G401.6 (cell line): ENCODE measurements at regions not wholly inside any gene's neighbourhood (a gene's known extent, or its start where the extent isn't known, plus 50 kb on each side); places are given as distances from the start of the nearest gene placed in this dataset.
"Not testable (repeated sequence)": the region's sequence is repeated elsewhere in the genome, so short reads cannot be mapped to it uniquely, and the experiment has no call there.

Experiments used
- FAIRE-seq: peaks from 2 replicates; lab custom pipeline; 2012; peaks lifted over from hg19 to GRCh38; lab: Jason Lieb, UNC

DNA sequence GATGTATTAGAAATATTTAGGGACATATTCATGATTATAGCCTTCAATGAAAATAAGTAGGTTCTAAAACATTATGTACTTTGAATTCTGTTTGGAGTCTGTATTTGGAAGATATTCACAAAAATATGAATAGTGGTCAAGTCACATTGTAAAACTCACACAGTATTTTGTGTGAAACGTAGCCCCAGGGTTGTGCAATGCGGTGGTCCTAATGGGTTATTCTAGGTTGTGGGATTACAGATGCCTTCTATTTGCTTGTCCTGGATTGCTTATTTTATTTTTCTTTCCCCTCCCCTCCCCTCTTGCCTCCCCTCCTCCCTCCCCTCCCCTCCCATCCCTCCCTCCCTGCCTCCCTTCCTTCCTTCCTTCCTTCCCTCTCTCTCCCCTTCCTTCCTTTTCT lies 93.7 kb upstream of the THUMPD2 start:
- FAIRE-seq: no peak

DNA sequence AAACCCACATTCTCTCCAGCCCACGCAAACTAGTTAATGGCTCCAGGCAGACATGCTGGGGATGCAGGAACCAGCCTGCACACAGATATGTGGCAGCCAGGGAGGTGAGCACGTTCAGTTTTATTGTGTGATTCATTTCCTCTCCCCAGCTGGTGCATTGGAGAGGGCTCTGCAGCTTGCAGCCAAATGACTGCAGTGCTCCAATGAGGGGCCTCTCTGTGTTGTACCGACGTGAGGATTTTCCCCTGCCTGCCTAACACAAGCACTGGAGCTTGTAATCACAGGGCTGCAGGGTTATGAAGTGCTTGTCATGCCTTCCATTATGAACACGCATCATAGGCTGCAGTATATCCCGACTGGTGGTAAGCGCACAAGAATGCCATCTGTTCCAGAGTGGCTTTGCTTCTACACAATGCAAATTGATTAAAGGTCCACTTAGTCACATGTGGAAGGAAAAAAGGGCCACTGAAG lies 92.3 kb upstream of the THUMPD2 start:
- no peak for FAIRE-seq

GRCh38 chr2:39870871-39871270 lies 91.8 kb upstream of the THUMPD2 start:
- FAIRE-seq: no peak

DNA sequence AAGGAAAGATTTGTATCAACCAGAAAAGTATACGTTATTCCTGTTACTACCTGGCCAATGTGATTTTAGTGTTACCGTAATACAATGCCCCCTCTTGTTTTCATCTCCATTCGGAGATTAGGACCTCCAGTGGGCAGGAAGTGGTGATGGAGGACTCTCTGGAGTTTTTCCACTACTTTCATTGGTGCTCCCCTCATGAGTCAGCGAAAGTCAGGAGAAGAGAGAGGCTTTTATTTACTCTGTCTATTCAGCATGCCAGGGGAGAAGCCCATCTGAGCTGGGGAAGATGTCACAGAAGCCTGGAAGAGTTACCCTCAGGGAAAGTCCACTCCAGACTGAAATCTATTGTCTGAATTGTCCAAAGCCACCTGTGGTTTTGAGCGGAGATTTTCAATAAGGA lies 88.2 kb upstream of the THUMPD2 start:
- no peak for FAIRE-seq

DNA sequence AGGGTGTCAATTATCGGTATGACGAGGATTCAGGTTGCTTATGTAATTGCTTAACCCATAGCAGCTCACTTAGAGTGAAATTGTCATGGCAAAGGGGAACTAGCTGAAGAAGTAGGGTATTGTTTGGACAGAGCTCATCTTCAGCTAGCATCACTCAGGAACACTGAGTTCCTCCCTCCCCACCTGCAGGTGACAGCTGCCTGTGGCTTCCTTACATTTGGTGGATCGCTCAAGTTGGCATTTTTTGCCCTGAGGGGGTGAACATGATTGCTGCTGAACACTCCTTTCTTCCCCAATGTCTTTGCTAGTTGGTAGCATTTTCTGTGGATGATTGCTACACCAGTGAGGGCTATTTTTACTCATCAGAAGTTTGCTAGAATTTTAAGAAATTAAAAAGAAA lies 86.7 kb upstream of the THUMPD2 start:
- no peak for FAIRE-seq

GRCh38 chr2:39863672-39864071 lies 84.6 kb upstream of the THUMPD2 start:
- FAIRE-seq: not testable (repeated sequence)

- no peak for FAIRE-seq
Observed at GRCh38 chr2:39860538-39860937, 81.5 kb upstream of the THUMPD2 start.

GRCh38 chr2:39858677-39859076 lies 79.6 kb upstream of the THUMPD2 start:
- FAIRE-seq: no peak

GRCh38 chr2:39855856-39856255 lies 76.8 kb upstream of the THUMPD2 start:
- no peak for FAIRE-seq

DNA sequence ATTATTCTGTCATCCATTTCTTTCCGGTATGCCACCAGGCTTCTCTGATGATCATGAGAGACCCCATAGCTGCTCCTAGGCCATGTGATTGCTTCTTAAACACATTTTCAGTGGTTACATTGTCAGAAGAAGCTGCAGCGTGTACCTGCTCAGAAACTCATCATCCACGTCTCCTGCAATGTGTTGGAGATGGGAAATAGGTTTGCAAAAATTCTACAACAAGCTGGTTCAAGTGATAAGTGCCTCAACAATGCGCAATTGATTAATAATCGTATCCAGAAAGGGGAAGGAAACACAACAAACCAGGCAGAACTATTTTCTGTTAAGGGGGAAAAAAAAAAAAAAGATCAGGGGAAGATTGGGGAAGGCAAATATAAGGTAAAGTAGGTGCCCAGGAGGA lies 75.7 kb upstream of the THUMPD2 start:
- no peak for FAIRE-seq

DNA sequence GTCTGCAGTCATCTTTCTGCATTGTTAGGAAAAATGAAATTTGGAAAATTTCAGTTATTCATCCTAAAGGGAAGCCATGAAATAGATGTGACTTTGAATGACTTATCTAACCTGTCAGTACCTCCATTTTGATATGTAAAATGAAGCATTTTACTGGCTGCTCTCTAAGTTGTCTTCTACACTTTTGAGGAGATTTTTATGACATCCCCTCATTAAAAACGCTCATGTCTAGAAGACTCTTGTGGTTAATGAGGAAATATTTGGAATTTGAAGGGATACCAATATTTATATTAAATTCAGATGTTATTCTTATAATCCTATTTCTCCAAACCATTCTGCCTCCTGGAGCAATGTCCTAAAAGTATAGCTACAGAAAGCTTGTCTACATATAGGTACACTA lies 73.8 kb upstream of the THUMPD2 start:
- FAIRE-seq: no peak

DNA sequence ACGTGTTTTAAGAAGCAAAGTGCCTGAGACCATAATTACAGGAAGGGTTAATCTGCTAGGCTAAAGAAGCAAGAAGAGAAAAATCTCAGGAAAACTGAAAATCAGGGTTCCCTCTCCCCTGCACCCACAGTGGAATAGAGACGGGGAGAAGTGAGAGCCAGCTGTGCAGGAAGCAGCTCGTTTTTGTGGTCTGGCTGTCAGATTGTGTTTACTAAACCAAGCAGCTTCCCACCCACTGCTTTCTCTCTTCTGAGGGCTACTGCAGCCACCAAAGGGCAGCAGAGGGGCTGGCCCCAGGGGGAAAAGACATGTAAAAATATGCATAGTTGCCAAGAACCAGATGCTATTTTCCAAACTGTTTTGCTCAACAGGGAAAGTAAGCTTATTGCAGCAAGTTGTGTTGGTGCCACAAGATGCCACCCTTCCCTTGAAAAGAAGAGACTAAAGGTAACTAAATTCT lies 72.6 kb upstream of the THUMPD2 start:
- FAIRE-seq: no peak

- FAIRE-seq: no peak
Observed at GRCh38 chr2:39851251-39851650, 72.2 kb upstream of the THUMPD2 start.

GRCh38 chr2:39849982-39850526 lies 71.0 kb upstream of the THUMPD2 start:
- no peak for FAIRE-seq

DNA sequence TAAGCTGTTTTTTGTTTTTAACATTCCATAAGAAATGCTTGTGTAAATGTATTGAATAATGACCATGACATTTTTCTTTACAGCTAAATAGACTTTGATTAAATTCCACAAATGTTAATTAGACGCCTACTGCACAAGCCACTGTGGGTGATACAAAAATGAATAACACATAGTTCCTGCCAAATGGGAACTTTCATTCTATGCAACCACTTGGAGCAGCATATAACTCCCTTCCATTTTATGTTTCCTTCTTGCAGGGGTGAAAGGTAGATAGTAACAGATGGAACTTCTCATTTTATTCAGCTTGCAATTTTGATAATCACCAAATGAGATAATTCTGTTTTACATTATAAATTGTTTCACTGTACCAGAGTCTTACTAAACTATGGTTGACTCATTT lies 70.0 kb upstream of the THUMPD2 start:
- FAIRE-seq: no peak

- no peak for FAIRE-seq
Observed at GRCh38 chr2:39845460-39846146, 66.5 kb upstream of the THUMPD2 start.

DNA sequence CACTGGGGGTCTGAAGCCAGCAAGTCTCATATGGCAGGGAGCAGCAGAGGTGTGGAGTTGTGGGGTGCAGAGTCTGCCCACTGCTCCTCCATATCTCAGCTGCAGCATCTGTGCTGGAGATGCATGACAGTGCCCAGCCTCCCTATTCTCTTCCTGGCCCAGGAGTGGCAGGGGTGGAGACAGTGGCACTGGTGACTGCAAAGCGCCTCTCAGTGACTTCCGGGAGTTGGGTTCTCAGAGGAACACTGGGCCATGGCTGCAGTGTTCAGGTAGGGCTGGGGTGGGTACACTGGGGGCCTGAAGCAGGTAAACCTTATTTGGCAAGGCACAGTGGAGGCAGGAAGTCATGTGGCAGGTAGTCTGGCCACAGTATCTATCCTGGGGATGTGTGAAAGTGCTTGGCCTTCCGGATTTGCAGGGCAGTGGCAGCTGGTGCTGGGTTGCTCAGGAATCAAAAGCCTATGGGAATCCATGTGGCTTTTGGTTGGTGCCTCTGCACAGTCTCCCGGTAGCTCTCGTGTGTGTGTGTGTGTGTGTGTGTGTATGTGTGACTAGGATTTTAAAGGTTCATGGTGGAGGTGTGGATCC lies 60.3 kb upstream of the THUMPD2 start:
- no peak for FAIRE-seq

DNA sequence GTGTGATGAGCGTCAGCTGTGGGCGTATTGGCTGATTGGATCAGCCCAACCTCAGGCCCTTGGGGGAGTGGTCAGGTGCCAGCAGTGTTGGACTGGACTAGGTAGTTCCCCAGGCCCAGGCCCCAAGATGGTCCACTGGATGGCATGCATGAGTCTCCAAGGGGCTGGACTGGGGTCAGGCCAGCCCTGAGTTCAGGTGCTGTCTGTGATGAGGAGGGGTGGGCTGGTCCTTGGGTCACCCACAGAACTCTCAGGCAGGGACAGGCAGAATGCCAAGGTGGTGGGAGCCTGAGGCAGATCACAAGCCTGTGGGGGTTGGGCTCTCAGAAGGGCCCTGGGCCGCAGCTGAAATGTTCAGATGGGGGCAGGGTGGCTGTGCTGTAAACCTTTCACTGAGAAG lies 59.5 kb upstream of the THUMPD2 start:
- no peak for FAIRE-seq

GRCh38 chr2:39837856-39838453 lies 58.9 kb upstream of the THUMPD2 start:
- FAIRE-seq: peak; percentile 69

DNA sequence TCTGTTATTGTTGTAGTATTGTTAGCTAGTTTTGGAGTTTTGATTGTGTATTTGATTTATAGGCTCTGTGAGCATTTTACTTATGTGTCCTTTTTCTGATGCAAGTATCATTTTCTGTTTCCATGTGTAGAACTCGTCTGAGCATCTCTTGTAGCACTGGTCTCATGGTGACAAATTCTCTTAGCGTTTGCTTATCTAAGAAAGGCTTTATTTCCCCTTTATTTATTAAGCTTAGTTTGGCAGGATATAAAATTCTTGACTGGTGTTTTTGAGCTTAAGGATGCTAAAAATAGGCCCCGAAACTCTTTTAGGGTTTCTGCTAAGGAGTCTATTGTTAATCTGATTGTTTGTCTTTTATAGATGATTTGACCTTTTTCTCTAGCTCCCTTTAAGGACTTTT lies 57.6 kb upstream of the THUMPD2 start:
- FAIRE-seq: no peak

GRCh38 chr2:39834426-39834825 lies 55.4 kb upstream of the THUMPD2 start:
- no peak for FAIRE-seq

- not testable (repeated sequence) for FAIRE-seq
Observed at GRCh38 chr2:39830610-39831009, 51.6 kb upstream of the THUMPD2 start.
